T-helper 2 cell treated with Interferon-gamma antibody and Interleukin-4, amounts not matched to agents 5 μg/mL and 100 μg/mL, for 36 hours (primary cell): ENCODE measurements at regions not wholly inside any gene's neighbourhood (a gene's known extent, or its start where the extent isn't known, plus 50 kb on each side); places are given as distances from the start of the nearest gene placed in this dataset.

ENCODE experiments used
- DNase-seq: peaks from one replicate; pipeline ENCODE4 v3.0.0; 2021; ENCODE audit warnings: low spot score
- H3K27ac Mint-ChIP-seq: one replicate; pipeline ENCODE4 v1.8.0; 2021; ENCODE audit warnings: mild to moderate bottlenecking, mixed read lengths
- H3K27me3 Mint-ChIP-seq: one replicate; pipeline ENCODE4 v1.8.0; 2021; ENCODE audit warnings: low read depth, mixed read lengths
- H3K36me3 Mint-ChIP-seq: one replicate; pipeline ENCODE4 v1.8.0; 2021; ENCODE audit warnings: low read depth, mixed read lengths
- H3K4me1 Mint-ChIP-seq: one replicate; pipeline ENCODE4 v1.8.0; 2021; ENCODE audit warnings: low read depth, mixed read lengths
- H3K4me3 Mint-ChIP-seq: one replicate; pipeline ENCODE4 v1.8.0; 2022; ENCODE audit warnings: mild to moderate bottlenecking, moderate library complexity, mixed read lengths
- H3K9me3 Mint-ChIP-seq: one replicate; pipeline ENCODE4 v1.8.0; 2021; ENCODE audit warnings: mixed read lengths

DNA sequence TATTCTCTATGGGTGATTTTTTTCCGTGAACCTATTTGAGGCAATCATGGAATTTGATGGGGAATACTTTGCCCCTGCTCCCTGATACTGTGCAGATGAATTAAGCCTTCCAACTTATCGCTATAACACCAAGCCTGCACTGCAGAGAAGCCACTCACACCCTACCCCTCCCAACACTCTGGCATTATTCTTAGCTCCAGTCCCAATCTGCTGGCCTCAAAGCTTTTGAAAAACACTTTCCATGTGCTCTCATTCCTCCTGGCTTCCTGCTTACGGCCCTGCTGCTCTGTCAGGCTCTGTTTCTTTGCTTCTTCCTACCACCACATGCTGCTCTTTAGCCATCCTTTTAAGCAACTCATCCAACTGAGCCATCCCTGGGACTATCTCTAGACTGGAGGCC is 327.8 kb upstream of the SLCO3A1 start:
- Mint-ChIP-seq H3K4me1 (no peaks in the 10 kb centered on the region), H3K9me3 (no peaks in the 10 kb centered on the region), H3K27me3 (peaks cover 14% of the 10 kb centered on the region), H3K4me3 (no peak overlapping the region), H3K36me3 (no peaks in the 10 kb centered on the region), H3K27ac (no peak overlapping the region)
- no peak for DNase-seq

GRCh38 chr15:91526424-91526823 is 327.1 kb upstream of the SLCO3A1 start:
- Mint-ChIP-seq H3K27me3 (peaks cover 14% of the 10 kb centered on the region), H3K4me3 (no peak overlapping the region), H3K27ac (no peak overlapping the region), H3K36me3 (no peaks in the 10 kb centered on the region), H3K9me3 (no peaks in the 10 kb centered on the region), H3K4me1 (no peaks in the 10 kb centered on the region)
- DNase-seq: no peak

DNA sequence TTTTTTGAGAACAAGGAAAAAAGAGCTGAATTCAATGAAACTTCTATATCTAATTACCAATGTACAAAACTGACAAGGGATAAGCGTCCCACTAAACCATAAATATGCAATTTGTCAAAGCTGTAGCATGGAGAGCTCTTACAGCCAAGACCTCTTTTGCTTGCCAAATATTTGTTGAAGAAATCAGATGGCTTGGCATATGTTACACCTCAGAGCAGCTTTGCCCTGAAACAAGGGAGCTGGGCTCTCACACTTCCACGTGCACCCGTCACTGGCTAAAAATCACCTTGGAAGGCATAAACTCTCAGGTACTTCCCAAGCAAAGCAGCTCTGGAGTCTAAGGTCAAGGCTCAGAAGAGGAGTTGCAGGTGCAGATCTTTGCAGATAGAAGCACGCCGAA is 324.7 kb upstream of the SLCO3A1 start:
- no peaks in the 10 kb centered on the region for H3K4me1 Mint-ChIP-seq
- H3K36me3 Mint-ChIP-seq: no peaks in the 10 kb centered on the region
- no peak overlapping the region for H3K4me3 Mint-ChIP-seq
- no peak overlapping the region for H3K27ac Mint-ChIP-seq
- H3K27me3 Mint-ChIP-seq: peaks cover 14% of the 10 kb centered on the region
- no peaks in the 10 kb centered on the region for H3K9me3 Mint-ChIP-seq
- no peak for DNase-seq

- Mint-ChIP-seq H3K36me3 (no peaks in the 10 kb centered on the region), H3K9me3 (no peaks in the 10 kb centered on the region), H3K4me3 (no peak overlapping the region), H3K4me1 (no peaks in the 10 kb centered on the region), H3K27me3 (peaks cover 14% of the 10 kb centered on the region), H3K27ac (no peak overlapping the region)
- DNase-seq: no peak
Measured at GRCh38 chr15:91529534-91529933, 324.0 kb upstream of the SLCO3A1 start.

GRCh38 chr15:91530279-91530678 is 323.2 kb upstream of the SLCO3A1 start:
- no peak overlapping the region for H3K27ac Mint-ChIP-seq
- H3K4me1 Mint-ChIP-seq: no peaks in the 10 kb centered on the region
- H3K4me3 Mint-ChIP-seq: no peak overlapping the region
- H3K27me3 Mint-ChIP-seq: peaks cover 14% of the 10 kb centered on the region
- H3K36me3 Mint-ChIP-seq: no peaks in the 10 kb centered on the region
- H3K9me3 Mint-ChIP-seq: no peaks in the 10 kb centered on the region
- no peak for DNase-seq

DNA sequence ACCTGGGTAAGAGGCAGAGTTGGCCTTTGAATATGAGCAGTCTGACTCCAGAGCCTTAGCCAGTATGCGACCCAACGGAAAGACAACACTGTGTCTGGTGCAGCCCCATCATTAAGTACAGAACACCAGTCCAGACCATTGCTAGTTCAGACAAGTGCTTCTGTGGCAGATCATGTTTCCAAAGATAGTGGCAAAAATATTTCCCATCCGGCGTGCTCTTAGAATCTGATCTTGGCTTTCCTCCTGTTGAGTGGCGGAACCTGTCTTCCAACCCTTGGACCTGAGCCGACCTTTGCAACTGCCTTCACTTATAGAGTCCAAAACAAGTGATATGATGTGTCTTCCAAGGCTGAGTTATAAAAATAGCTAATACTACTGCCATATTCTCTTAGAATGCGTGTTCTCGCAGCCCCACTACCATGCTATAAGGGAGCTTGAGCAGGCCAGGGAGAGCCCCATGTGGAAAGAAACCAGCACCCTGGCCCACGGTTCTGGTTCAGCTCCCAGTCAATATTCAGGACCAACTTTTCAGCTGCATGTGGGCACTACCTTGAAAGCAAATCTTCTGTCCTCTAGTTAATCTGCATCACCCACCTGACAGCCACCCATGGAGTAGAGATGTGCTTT is 322.4 kb upstream of the SLCO3A1 start:
- Mint-ChIP-seq H3K4me1 (no peaks in the 10 kb centered on the region), H3K4me3 (no peak overlapping the region), H3K9me3 (no peaks in the 10 kb centered on the region), H3K36me3 (no peaks in the 10 kb centered on the region), H3K27me3 (peaks cover 14% of the 10 kb centered on the region), H3K27ac (no peak overlapping the region)
- no peak for DNase-seq

GRCh38 chr15:91534235-91534634 is 319.3 kb upstream of the SLCO3A1 start:
- H3K9me3 Mint-ChIP-seq: no peaks in the 10 kb centered on the region
- peaks cover 4% of the 10 kb centered on the region for H3K27me3 Mint-ChIP-seq
- H3K27ac Mint-ChIP-seq: no peak overlapping the region
- no peak overlapping the region for H3K4me3 Mint-ChIP-seq
- no peak for DNase-seq
- H3K36me3 Mint-ChIP-seq: no peaks in the 10 kb centered on the region
- H3K4me1 Mint-ChIP-seq: no peaks in the 10 kb centered on the region

- Mint-ChIP-seq H3K9me3 (no peaks in the 10 kb centered on the region), H3K27ac (no peak overlapping the region), H3K4me3 (no peak overlapping the region)
Measured at GRCh38 chr15:91534976-91535375, 318.5 kb upstream of the SLCO3A1 start.

GRCh38 chr15:91535856-91536500 is 317.5 kb upstream of the SLCO3A1 start:
- Mint-ChIP-seq H3K27me3 (peaks cover 4% of the 10 kb centered on the region), H3K27ac (no peak overlapping the region), H3K4me1 (no peaks in the 10 kb centered on the region), H3K9me3 (no peaks in the 10 kb centered on the region), H3K36me3 (no peaks in the 10 kb centered on the region), H3K4me3 (no peak overlapping the region)
- DNase-seq: no peak

More at GRCh38 chr15:91534976-91535375, 318.5 kb upstream of the SLCO3A1 start:
- Mint-ChIP-seq H3K36me3 (no peaks in the 10 kb centered on the region), H3K27me3 (peaks cover 4% of the 10 kb centered on the region), H3K4me1 (no peaks in the 10 kb centered on the region)
- DNase-seq: no peak

DNA sequence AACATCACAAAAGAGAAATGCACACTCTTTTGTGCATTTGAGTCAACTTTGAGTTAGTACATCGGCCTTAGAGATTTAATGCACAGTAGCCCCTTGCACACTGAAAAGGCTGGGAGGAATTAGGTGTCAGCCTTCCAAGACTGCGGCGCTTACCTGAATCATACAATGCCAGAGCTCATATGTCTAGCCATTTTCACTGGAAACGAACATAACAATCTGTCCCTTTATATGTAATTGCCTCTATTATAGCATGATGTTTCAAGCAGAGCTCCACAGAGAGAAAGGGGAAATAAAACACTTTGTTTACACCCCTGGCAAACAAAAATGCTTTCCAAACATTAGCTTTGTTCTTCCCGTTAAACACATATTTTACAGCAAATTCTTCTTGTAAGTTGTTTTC is 315.7 kb upstream of the SLCO3A1 start:
- DNase-seq: no peak
- no peaks in the 10 kb centered on the region for H3K9me3 Mint-ChIP-seq
- H3K27ac Mint-ChIP-seq: no peak overlapping the region
- no peak overlapping the region for H3K4me3 Mint-ChIP-seq
- H3K4me1 Mint-ChIP-seq: no peaks in the 10 kb centered on the region
- H3K36me3 Mint-ChIP-seq: no peaks in the 10 kb centered on the region
- H3K27me3 Mint-ChIP-seq: peaks cover 9% of the 10 kb centered on the region

DNA sequence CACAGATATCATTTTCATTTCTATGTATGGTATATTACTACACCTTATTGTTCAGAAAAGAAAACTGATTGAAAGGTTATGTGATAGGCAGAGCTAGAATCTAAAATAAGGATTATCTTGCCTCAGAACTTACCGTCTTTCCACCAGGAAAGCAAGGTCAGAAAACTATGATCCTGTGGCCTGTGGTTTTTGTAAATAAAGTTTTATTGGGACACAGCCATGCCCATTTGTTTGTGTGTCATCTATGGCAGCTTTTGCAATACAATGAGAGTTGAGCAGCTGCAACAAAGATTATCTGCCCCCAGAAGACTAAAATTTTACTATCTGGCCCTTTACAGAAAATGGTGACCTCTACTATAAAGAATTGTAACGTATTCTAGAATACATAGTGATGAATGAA is 314.7 kb upstream of the SLCO3A1 start:
- Mint-ChIP-seq H3K4me1 (no peaks in the 10 kb centered on the region), H3K4me3 (no peak overlapping the region), H3K27ac (no peak overlapping the region), H3K27me3 (peaks cover 13% of the 10 kb centered on the region), H3K36me3 (no peaks in the 10 kb centered on the region), H3K9me3 (no peaks in the 10 kb centered on the region)
- no peak for DNase-seq

DNA sequence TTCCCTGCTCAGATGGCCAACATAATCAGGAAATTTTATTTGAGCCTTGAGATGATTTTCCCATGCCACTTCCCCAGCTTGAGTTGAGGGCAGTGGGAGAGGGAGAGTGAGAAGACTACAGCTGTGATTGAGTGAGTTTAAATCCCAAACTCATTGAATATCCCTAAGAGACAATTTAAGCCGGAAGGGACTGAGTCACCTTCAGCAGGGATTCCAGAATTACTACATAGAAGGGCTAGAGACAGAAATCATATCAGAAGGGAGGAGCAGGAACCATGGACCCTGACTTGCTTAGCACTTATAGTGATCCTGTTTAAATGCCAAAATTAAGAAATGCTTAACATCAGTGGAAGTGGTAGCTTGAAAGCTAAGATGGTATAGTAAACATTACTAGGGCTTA is 312.2 kb upstream of the SLCO3A1 start:
- no peak for DNase-seq
- Mint-ChIP-seq H3K4me3 (no peak overlapping the region), H3K36me3 (no peaks in the 10 kb centered on the region), H3K27ac (no peak overlapping the region), H3K4me1 (no peaks in the 10 kb centered on the region), H3K9me3 (no peaks in the 10 kb centered on the region), H3K27me3 (peaks cover 13% of the 10 kb centered on the region)

DNA sequence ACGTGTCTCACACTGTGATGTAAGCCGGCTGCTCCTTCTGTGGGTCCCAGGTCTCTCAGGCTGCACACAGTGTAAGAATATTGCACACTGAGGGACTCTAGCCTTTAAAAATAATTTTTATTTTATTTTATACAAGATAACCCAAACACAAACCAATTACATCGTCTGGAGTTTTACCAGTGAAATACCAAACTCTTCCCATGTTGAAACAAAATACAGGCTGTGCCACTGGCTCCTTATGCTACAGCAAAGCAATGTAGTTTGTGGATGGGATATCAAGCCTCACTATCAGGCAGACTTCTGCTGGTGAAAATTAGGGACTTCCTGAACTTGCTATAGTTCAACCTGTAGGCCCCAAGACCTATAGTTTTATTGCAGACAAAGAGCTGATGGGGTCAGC is 311.3 kb upstream of the SLCO3A1 start:
- DNase-seq: no peak
- Mint-ChIP-seq H3K27me3 (peaks cover 13% of the 10 kb centered on the region), H3K4me1 (no peaks in the 10 kb centered on the region), H3K4me3 (no peak overlapping the region), H3K27ac (no peak overlapping the region), H3K9me3 (no peaks in the 10 kb centered on the region), H3K36me3 (no peaks in the 10 kb centered on the region)

- peaks cover 5% of the 10 kb centered on the region for H3K27me3 Mint-ChIP-seq
- H3K27ac Mint-ChIP-seq: no peak overlapping the region
- no peaks in the 10 kb centered on the region for H3K36me3 Mint-ChIP-seq
- DNase-seq: no peak
- no peaks in the 10 kb centered on the region for H3K9me3 Mint-ChIP-seq
- no peaks in the 10 kb centered on the region for H3K4me1 Mint-ChIP-seq
- H3K4me3 Mint-ChIP-seq: no peak overlapping the region
Measured at GRCh38 chr15:91547356-91547755, 306.2 kb upstream of the SLCO3A1 start.

DNA sequence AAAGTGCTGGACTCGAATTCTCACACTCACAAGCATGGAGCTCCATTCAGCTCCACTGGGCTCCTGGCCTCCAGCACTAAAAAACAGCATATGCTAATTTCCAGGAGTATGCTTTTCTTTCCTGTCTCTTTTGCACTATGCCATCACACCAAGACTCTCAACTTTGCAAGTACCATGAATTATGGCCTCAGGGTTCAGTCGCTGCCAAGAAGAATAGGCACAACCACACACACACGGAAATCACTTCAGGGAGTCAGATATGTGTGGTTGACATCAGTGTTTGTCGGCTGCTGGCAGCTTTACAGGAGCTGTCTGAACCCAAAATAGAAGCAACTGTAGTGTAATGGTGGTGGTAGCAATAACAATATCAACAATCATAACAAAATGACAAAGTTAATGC is 305.0 kb upstream of the SLCO3A1 start:
- Mint-ChIP-seq H3K4me1 (no peaks in the 10 kb centered on the region), H3K9me3 (no peaks in the 10 kb centered on the region), H3K4me3 (no peak overlapping the region), H3K27ac (no peak overlapping the region), H3K27me3 (no peaks in the 10 kb centered on the region), H3K36me3 (no peaks in the 10 kb centered on the region)
- no peak for DNase-seq
